ENCODE measurements at regions not wholly inside any gene's neighbourhood (a gene's known extent, or its start where the extent isn't known, plus 50 kb on each side); places are given as distances from the start of the nearest gene placed in this dataset.

- no peak for DNase-seq (ENCODE audit: low read depth)
- no peaks in the 10 kb centered on the region for H3K36me3 ChIP-seq (ENCODE audit: insufficient read depth, low read length)
- no peak for FAIRE-seq
- H3K27me3 ChIP-seq (ENCODE audit: insufficient read depth, low read length) = no peaks in the 10 kb centered on the region
- TF ChIP-seq EZH2 (IDR thresholded peaks at IDR 0.05; ENCODE audit: insufficient read depth, low read length) (no peak), CTCF (IDR thresholded peaks at IDR 0.05; ENCODE audit: insufficient read depth, low read depth, low read length) (no peak)
- peaks cover 33% of the 10 kb centered on the region for H3K4me1 ChIP-seq (ENCODE audit: insufficient read depth, low read length)
- Mint-ChIP-seq H3K36me3 (ENCODE audit: low read depth, unreplicated experiment) (no peaks in the 10 kb centered on the region), H3K27ac (ENCODE audit: unreplicated experiment) (peak overlapping the region; percentile 82), H3K27me3 (ENCODE audit: low read depth, unreplicated experiment) (no peaks in the 10 kb centered on the region), H3K4me3 (ENCODE audit: unreplicated experiment) (no peak overlapping the region), H3K9me3 (ENCODE audit: unreplicated experiment) (no peaks in the 10 kb centered on the region), H3K4me1 (ENCODE audit: low read depth, unreplicated experiment) (peaks cover 42% of the 10 kb centered on the region)
- no peaks in the 10 kb centered on the region for H3K79me2 ChIP-seq (ENCODE audit: insufficient read depth, low read length)
- H3K9ac ChIP-seq (ENCODE audit: low read length) = no peak overlapping the region
- H3K9me3 ChIP-seq (ENCODE audit: insufficient read depth, low read depth, low read length) = no peaks in the 10 kb centered on the region
- no peak overlapping the region for H3K4me2 ChIP-seq (ENCODE audit: low read length)
- no peak overlapping the region for H2AFZ ChIP-seq (ENCODE audit: low read depth, low read length)
- H3K27ac ChIP-seq (ENCODE audit: low read depth, low read length) = no peak overlapping the region
- no peaks in the 10 kb centered on the region for H4K20me1 ChIP-seq (ENCODE audit: insufficient read depth, low read length)
- H3K4me3 ChIP-seq (ENCODE audit: insufficient read depth, low read depth, low read length) = no peak overlapping the region
Observed at GRCh38 chr11:37506531-37506930, 908.5 kb upstream of the RAG2 start.

- FAIRE-seq = no peak
- Mint-ChIP-seq H3K4me3 (ENCODE audit: unreplicated experiment) (no peak overlapping the region), H3K36me3 (ENCODE audit: low read depth, unreplicated experiment) (no peaks in the 10 kb centered on the region), H3K4me1 (ENCODE audit: low read depth, unreplicated experiment) (peaks cover 40% of the 10 kb centered on the region), H3K27me3 (ENCODE audit: low read depth, unreplicated experiment) (no peaks in the 10 kb centered on the region), H3K27ac (ENCODE audit: unreplicated experiment) (peak overlapping the region; percentile 88), H3K9me3 (ENCODE audit: unreplicated experiment) (no peaks in the 10 kb centered on the region)
- Histone ChIP-seq H3K27me3 (ENCODE audit: insufficient read depth, low read length) (no peaks in the 10 kb centered on the region), H3K79me2 (ENCODE audit: insufficient read depth, low read length) (no peaks in the 10 kb centered on the region), H2AFZ (ENCODE audit: low read depth, low read length) (no peak overlapping the region), H3K9ac (ENCODE audit: low read length) (peak overlapping the region; percentile 82), H4K20me1 (ENCODE audit: insufficient read depth, low read length) (no peaks in the 10 kb centered on the region), H3K4me2 (ENCODE audit: low read length) (peak overlapping the region; percentile 82), H3K27ac (ENCODE audit: low read depth, low read length) (peak overlapping the region; percentile 99), H3K4me3 (ENCODE audit: insufficient read depth, low read depth, low read length) (no peak overlapping the region), H3K36me3 (ENCODE audit: insufficient read depth, low read length) (no peaks in the 10 kb centered on the region), H3K4me1 (ENCODE audit: insufficient read depth, low read length) (peaks cover 33% of the 10 kb centered on the region), H3K9me3 (ENCODE audit: insufficient read depth, low read depth, low read length) (no peaks in the 10 kb centered on the region)
- no peak for DNase-seq (ENCODE audit: low read depth)
- no peak for TF ChIP-seq CTCF (IDR thresholded peaks at IDR 0.05; ENCODE audit: insufficient read depth, low read depth, low read length)
- TF ChIP-seq EZH2 (IDR thresholded peaks at IDR 0.05; ENCODE audit: insufficient read depth, low read length) = no peak
Observed at GRCh38 chr11:37505406-37505805, 907.4 kb upstream of the RAG2 start.

- Mint-ChIP-seq H3K36me3 (ENCODE audit: low read depth, unreplicated experiment) (no peaks in the 10 kb centered on the region), H3K27ac (ENCODE audit: unreplicated experiment) (peak overlapping the region; percentile 88), H3K4me1 (ENCODE audit: low read depth, unreplicated experiment) (peaks cover 41% of the 10 kb centered on the region), H3K9me3 (ENCODE audit: unreplicated experiment) (no peaks in the 10 kb centered on the region), H3K4me3 (ENCODE audit: unreplicated experiment) (peak overlapping the region; percentile 21), H3K27me3 (ENCODE audit: low read depth, unreplicated experiment) (no peaks in the 10 kb centered on the region)
- TF ChIP-seq EZH2 (IDR thresholded peaks at IDR 0.05; ENCODE audit: insufficient read depth, low read length) = no peak
- TF ChIP-seq CTCF (IDR thresholded peaks at IDR 0.05; ENCODE audit: insufficient read depth, low read depth, low read length) = no peak
- Histone ChIP-seq H3K79me2 (ENCODE audit: insufficient read depth, low read length) (no peaks in the 10 kb centered on the region), H3K27me3 (ENCODE audit: insufficient read depth, low read length) (no peaks in the 10 kb centered on the region), H3K4me3 (ENCODE audit: insufficient read depth, low read depth, low read length) (no peak overlapping the region), H3K27ac (ENCODE audit: low read depth, low read length) (peak overlapping the region; percentile 99), H3K36me3 (ENCODE audit: insufficient read depth, low read length) (no peaks in the 10 kb centered on the region), H2AFZ (ENCODE audit: low read depth, low read length) (no peak overlapping the region), H3K9ac (ENCODE audit: low read length) (peak overlapping the region; percentile 82), H3K4me2 (ENCODE audit: low read length) (peak overlapping the region; percentile 82), H3K9me3 (ENCODE audit: insufficient read depth, low read depth, low read length) (no peaks in the 10 kb centered on the region), H4K20me1 (ENCODE audit: insufficient read depth, low read length) (no peaks in the 10 kb centered on the region), H3K4me1 (ENCODE audit: insufficient read depth, low read length) (peaks cover 37% of the 10 kb centered on the region)
- peak; percentile 97 for DNase-seq (ENCODE audit: low read depth)
- peak; percentile 94 for FAIRE-seq
Observed at GRCh38 chr11:37504921-37505320, 906.9 kb upstream of the RAG2 start.
